Mammary epithelial cell (primary cell): ENCODE measurements at regions not wholly inside any gene's neighbourhood (a gene's known extent, or its start where the extent isn't known, plus 50 kb on each side); places are given as distances from the start of the nearest gene placed in this dataset.

Experiments
- CTCF ChIP-seq, 2 donors: IDR thresholded peaks in 1 of 2; conservative IDR thresholded peaks in 1 of 2; 2 replicates each; pipeline ENCODE4 v1.5.1; 2011 to 2012; ENCODE audit warnings: inconsistent platforms in 2 of 2, low read length in 2 of 2, mild to moderate bottlenecking in 2 of 2, control low read depth in 1 of 2, low read depth in 1 of 2; ENCODE audit not compliant: insufficient read depth in 1 of 2; ENCODE audit errors: extremely low read depth in 1 of 2
- EZH2 ChIP-seq: IDR thresholded peaks from 2 replicates; pipeline ENCODE4 v1.6.1; 2012; ENCODE audit warnings: low read length, inconsistent platforms, borderline replicate concordance

- TF ChIP-seq CTCF (conservative IDR thresholded peaks at IDR 0.05 in 1 of 2, IDR thresholded peaks at IDR 0.05 in 1 of 2; ENCODE audit: extremely low read depth in 1 of 2, insufficient read depth in 1 of 2, low read depth in 1 of 2, low read length in 2 of 2) (no peak), EZH2 (no peak)
Measured at GRCh38 chr2:107086497-107086896, 200.5 kb upstream of the ST6GAL2 start.
